GM12878 (cell line): ENCODE measurements at regions not wholly inside any gene's neighbourhood (a gene's known extent, or its start where the extent isn't known, plus 50 kb on each side); places are given as distances from the start of the nearest gene placed in this dataset.

Experiments used
- CBX3 ChIP-seq: fragments of 200-600 bp; sonication (generic); IDR thresholded peaks from 2 replicates; pipeline ENCODE4 v1.6.1; 2016; ENCODE audit warnings: low read depth, borderline replicate concordance
- CREB1 ChIP-seq: IDR thresholded peaks from 2 replicates; pipeline ENCODE4 v1.6.1; 2012; ENCODE audit warnings: low read depth, mild to moderate bottlenecking, inconsistent platforms
- CTCF ChIP-seq, 3 experiments: IDR thresholded peaks in 2 of 3; conservative IDR thresholded peaks in 1 of 3; 2 replicates each; pipeline ENCODE4 v1.5.1; 2011; ENCODE audit warnings: low read depth in 3 of 3, low read length in 3 of 3, mild to moderate bottlenecking in 3 of 3, control low read depth in 2 of 3, moderate library complexity in 2 of 3, inconsistent platforms in 1 of 3, mixed read lengths in 1 of 3; ENCODE audit not compliant: control insufficient read depth in 2 of 3, insufficient read depth in 1 of 3; ENCODE audit errors: extremely low read depth in 1 of 3
- FOXM1 ChIP-seq: IDR thresholded peaks from 2 replicates; pipeline ENCODE4 v1.6.1; 2012; ENCODE audit warnings: low read depth, mild to moderate bottlenecking, inconsistent platforms, low read length, moderate library complexity
- POLR2AphosphoS5 ChIP-seq: IDR thresholded peaks from 2 replicates; pipeline ENCODE4 v1.6.1; 2011; ENCODE audit warnings: mild to moderate bottlenecking, low read length, inconsistent platforms
- REST ChIP-seq: IDR thresholded peaks from 2 replicates; pipeline ENCODE4 v1.6.1; 2012; ENCODE audit warnings: mild to moderate bottlenecking, low read depth, low read length
- SIN3A ChIP-seq: IDR thresholded peaks from 2 replicates; pipeline ENCODE4 v1.6.1; 2012; ENCODE audit warnings: low read depth, low read length, improper control_type of control experiment
- SMAD1 ChIP-seq: fragments of 450-650 bp; IDR thresholded peaks from 2 replicates; pipeline ENCODE4 v1.6.1; 2018; ENCODE audit warnings: mild to moderate bottlenecking, low read depth; ENCODE audit not compliant: partially characterized antibody
- SMC3 ChIP-seq: IDR thresholded peaks from 2 replicates; pipeline ENCODE4 v1.6.1; 2011; ENCODE audit warnings: low read length, improper control_type of control experiment, borderline replicate concordance
- ZZZ3 ChIP-seq: IDR thresholded peaks from 2 replicates; pipeline ENCODE4 v1.6.1; 2011; ENCODE audit warnings: low read depth; ENCODE audit not compliant: control insufficient read depth, insufficient read length
- TF ChIP-seq, protein P1 (sequence below): fragments of 450-650 bp; IDR thresholded peaks from 2 replicates; pipeline ENCODE4 v1.6.1; 2016; ENCODE audit warnings: mild to moderate bottlenecking
- TF ChIP-seq, protein P2 (sequence below): fragments of 450-650 bp; formaldehyde crosslinking; IDR thresholded peaks from 2 replicates; pipeline ENCODE4 v1.5.0; 2022; ENCODE audit warnings: mild to moderate bottlenecking, missing genetic modification characterization

DNA sequence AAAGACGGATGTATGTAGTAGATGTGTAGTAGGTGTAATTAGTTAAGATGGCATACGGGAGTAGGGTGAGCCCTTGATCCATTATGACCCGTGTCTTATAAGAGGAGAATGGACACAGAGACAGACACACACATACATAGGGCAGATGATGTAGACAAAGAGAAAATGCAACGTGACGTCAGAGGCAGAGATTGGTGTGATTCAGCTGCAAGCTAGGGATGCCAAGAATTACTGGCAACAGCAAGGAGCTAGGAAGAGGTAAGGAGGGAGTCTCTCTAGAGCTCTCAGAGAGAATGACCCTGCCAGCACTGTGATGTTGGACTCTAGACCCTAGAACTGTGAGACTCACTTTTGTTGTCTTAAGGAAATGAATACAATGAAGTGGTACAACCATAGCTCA is 247.0 kb upstream of the HABP2 start:
- TF ChIP-seq CTCF (IDR thresholded peaks at IDR 0.05 in 2 of 3, conservative IDR thresholded peaks at IDR 0.05 in 1 of 3; ENCODE audit: control insufficient read depth in 2 of 3, extremely low read depth in 1 of 3, insufficient read depth in 1 of 3, low read depth in 3 of 3, low read length in 3 of 3), result no peak
- TF ChIP-seq ZZZ3, result no peak
- no peak for TF ChIP-seq SIN3A
- TF ChIP-seq, protein P1, sequence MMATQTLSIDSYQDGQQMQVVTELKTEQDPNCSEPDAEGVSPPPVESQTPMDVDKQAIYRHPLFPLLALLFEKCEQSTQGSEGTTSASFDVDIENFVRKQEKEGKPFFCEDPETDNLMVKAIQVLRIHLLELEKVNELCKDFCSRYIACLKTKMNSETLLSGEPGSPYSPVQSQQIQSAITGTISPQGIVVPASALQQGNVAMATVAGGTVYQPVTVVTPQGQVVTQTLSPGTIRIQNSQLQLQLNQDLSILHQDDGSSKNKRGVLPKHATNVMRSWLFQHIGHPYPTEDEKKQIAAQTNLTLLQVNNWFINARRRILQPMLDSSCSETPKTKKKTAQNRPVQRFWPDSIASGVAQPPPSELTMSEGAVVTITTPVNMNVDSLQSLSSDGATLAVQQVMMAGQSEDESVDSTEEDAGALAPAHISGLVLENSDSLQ, result no peak
- TF ChIP-seq CREB1, result no peak
- no peak for TF ChIP-seq POLR2AphosphoS5
- TF ChIP-seq SMAD1, result no peak
- TF ChIP-seq FOXM1, result no peak
- TF ChIP-seq, protein P2, sequence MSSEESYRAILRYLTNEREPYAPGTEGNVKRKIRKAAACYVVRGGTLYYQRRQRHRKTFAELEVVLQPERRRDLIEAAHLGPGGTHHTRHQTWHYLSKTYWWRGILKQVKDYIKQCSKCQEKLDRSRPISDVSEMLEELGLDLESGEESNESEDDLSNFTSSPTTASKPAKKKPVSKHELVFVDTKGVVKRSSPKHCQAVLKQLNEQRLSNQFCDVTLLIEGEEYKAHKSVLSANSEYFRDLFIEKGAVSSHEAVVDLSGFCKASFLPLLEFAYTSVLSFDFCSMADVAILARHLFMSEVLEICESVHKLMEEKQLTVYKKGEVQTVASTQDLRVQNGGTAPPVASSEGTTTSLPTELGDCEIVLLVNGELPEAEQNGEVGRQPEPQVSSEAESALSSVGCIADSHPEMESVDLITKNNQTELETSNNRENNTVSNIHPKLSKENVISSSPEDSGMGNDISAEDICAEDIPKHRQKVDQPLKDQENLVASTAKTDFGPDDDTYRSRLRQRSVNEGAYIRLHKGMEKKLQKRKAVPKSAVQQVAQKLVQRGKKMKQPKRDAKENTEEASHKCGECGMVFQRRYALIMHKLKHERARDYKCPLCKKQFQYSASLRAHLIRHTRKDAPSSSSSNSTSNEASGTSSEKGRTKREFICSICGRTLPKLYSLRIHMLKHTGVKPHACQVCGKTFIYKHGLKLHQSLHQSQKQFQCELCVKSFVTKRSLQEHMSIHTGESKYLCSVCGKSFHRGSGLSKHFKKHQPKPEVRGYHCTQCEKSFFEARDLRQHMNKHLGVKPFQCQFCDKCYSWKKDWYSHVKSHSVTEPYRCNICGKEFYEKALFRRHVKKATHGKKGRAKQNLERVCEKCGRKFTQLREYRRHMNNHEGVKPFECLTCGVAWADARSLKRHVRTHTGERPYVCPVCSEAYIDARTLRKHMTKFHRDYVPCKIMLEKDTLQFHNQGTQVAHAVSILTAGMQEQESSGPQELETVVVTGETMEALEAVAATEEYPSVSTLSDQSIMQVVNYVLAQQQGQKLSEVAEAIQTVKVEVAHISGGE (CRISPR knock-in tag), result no peak
- TF ChIP-seq REST, result no peak
- no peak for TF ChIP-seq CBX3
- TF ChIP-seq SMC3, result no peak
